ENCODE measurements at regions not wholly inside any gene's neighbourhood (a gene's known extent, or its start where the extent isn't known, plus 50 kb on each side); places are given as distances from the start of the nearest gene placed in this dataset.
"Not testable (repeated sequence)": the region's sequence is repeated elsewhere in the genome, so short reads cannot be mapped to it uniquely, and the experiment has no call there.

DNA sequence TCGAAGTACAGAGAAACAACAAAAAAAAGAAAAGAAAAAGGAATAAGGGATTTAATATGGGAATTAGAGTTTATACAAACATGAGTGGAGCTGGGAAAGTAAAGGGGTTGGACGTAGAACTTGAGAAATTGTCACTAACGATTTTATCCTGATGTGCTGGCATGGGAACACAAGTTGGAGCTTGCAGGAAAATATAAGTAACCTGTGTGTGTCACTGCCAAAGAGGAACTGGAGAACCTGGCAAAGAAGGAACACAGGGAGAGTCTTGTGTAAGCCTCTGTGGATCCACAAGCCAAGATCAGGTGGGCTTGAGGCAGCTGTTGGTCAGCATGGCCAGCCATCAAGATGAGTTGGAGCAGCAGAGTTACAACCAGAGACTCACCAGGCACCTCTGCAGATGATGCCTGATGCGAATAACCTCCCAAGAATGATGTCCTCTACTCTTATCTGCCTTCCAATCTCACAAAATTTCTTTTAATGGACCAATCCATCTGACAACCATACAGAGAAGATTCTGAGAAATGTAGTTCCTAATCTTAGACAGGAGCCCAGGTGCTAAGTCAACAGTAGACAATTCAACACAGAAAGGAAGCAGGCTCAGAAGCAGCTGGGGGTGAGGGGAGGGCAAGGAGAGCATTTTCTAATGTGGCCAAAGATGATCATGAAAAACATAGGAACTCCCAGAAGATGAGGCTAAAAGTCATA is 77.0 kb upstream of the SPOPL start:
- intact Hi-C loops (cut with DNase I), result no loop called here
- ATAC-seq, result no peak
- H3K27me3 ChIP-seq, result no peaks in the 10 kb centered on the region
- no peak for DNase-seq
- no peak overlapping the region for H3K27ac ChIP-seq
- peaks cover 7% of the 10 kb centered on the region for H3K9me3 ChIP-seq
- no peak overlapping the region for H3K4me3 ChIP-seq
- H3K36me3 ChIP-seq, result no peaks in the 10 kb centered on the region
- peaks cover 9% of the 10 kb centered on the region for H3K4me1 ChIP-seq
- TF ChIP-seq CTCF (IDR thresholded peaks at IDR 0.05), result no peak

GRCh38 chr2:138426116-138426515 is 75.5 kb upstream of the SPOPL start:
- intact Hi-C loops (cut with DNase I); H3K9me3 ChIP-seq; ATAC-seq; H3K4me1 ChIP-seq; H3K4me3 ChIP-seq; H3K27ac ChIP-seq; H3K27me3 ChIP-seq; DNase-seq; H3K36me3 ChIP-seq: not testable (repeated sequence)

GRCh38 chr2:138428710-138429440 is 72.7 kb upstream of the SPOPL start:
- peaks cover 7% of the 10 kb centered on the region for H3K9me3 ChIP-seq
- DNase-seq (no peak), ATAC-seq (no peak)
- intact Hi-C loops (cut with DNase I), result no loop called here
- H3K27ac ChIP-seq, result no peak overlapping the region
- H3K4me1 ChIP-seq, result no peaks in the 10 kb centered on the region
- TF ChIP-seq CTCF (IDR thresholded peaks at IDR 0.05), result no peak
- H3K4me3 ChIP-seq, result no peak overlapping the region
- no peaks in the 10 kb centered on the region for H3K36me3 ChIP-seq
- H3K27me3 ChIP-seq, result no peaks in the 10 kb centered on the region

GRCh38 chr2:138430181-138430580 is 71.4 kb upstream of the SPOPL start:
- no peaks in the 10 kb centered on the region for H3K27me3 ChIP-seq
- DNase-seq (no peak), ATAC-seq (no peak)
- H3K27ac ChIP-seq, result no peak overlapping the region
- no peak for TF ChIP-seq CTCF (IDR thresholded peaks at IDR 0.05)
- no peaks in the 10 kb centered on the region for H3K36me3 ChIP-seq
- intact Hi-C loops (cut with DNase I), result no loop called here
- H3K4me3 ChIP-seq, result no peak overlapping the region
- H3K4me1 ChIP-seq, result no peaks in the 10 kb centered on the region
- peaks cover 7% of the 10 kb centered on the region for H3K9me3 ChIP-seq

DNA sequence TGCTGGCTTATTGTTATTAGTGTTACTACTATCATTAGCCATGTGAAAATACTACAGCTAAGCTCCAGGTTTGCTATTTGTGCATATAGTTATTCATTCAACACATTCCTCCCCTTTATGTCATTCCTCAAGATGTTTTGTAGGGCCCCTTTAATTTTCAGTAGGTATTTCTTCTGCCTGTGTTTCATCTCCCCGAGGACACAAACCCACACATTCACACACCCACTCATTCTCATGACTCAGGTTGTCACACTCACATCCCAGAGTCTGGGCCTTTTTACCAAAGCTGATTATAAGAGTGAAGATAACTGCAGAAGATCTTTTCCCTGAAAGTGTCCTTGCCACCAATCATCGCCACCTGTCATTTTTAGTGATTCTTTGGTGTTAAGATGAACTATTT is 68.6 kb upstream of the SPOPL start:
- intact Hi-C loops (cut with DNase I), result no loop called here
- Histone ChIP-seq H3K4me3 (no peak overlapping the region), H3K4me1 (no peaks in the 10 kb centered on the region), H3K9me3 (no peaks in the 10 kb centered on the region), H3K27ac (no peak overlapping the region), H3K36me3 (no peaks in the 10 kb centered on the region), H3K27me3 (no peaks in the 10 kb centered on the region)
- TF ChIP-seq CTCF (IDR thresholded peaks at IDR 0.05), result no peak
- DNase-seq (no peak), ATAC-seq (no peak)
